HG02623 (cell line): ENCODE measurements at regions not wholly inside any gene's neighbourhood (a gene's known extent, or its start where the extent isn't known, plus 50 kb on each side); places are given as distances from the start of the nearest gene placed in this dataset.
"Not testable (repeated sequence)": the region's sequence is repeated elsewhere in the genome, so short reads cannot be mapped to it uniquely, and the experiment has no call there.

Experiments used
- ATAC-seq: cut with Tn5 transposase; IDR thresholded peaks from one replicate; pipeline ENCODE4 v1.9.1; 2021; ENCODE audit warnings: moderate library complexity; ENCODE audit not compliant: unreplicated experiment

GRCh38 chr7:115654384-115655214, 376.0 kb downstream of the TFEC start:
- no peak for ATAC-seq

DNA sequence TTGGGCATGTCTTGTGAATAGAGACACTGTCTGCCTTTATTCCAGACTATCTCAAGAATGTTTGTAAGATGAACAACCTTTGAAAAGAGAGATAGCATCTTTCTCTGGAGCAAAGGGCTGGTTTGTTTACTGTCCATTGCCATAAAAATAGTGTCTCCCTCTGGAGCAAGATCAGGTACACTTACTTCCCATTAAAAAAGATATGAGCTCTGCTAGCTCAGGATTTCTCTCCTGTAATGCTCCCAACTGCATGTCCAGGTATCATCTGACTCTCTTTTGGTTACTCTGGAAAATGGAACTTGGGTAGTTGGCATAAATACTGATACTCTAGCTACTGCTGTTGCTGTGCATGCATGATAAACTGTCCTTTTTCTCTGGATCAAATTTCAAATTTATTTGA, 381.1 kb downstream of the TFEC start:
- ATAC-seq: no peak

DNA sequence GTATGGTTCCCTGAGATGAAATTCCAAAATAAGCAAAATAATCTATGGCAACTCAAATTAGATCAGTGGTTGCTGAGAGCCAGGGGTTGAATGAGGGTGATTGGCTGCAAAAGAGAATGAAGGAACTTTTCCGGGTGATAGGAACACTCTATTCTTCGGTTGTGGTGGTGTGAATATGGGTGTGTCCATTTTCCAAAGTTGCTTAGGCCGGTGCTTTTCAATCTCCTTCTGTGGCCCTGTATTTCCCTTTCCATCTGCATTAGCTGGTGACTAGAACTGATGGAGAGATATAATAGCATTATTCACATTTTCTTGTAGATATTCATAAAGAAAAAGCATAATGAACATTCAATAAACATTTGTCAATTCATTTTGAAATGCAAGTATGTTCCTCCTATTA, 382.9 kb downstream of the TFEC start:
- ATAC-seq: no peak

DNA sequence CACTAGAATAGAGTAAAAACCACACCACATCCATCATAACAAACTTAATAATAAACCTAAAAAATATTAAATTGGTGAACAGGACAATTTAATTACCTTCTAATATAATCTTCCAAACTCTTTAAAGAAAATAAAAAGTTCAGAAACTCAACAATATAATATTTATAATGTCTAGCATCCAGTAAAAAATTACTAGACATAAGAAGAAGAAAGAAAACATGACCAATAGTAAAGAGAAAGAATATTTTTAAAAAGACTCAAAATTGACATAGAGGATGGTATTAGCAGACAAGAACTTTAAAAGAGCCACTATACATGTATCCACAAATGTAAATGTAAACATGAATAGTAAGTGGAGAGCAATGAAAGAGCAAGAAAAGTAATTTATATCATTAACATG, 388.4 kb downstream of the TFEC start:
- ATAC-seq: no peak

- no peak for ATAC-seq
Measured at GRCh38 chr7:115638853-115639252, 391.7 kb downstream of the TFEC start.

GRCh38 chr7:115637128-115637527, 393.4 kb downstream of the TFEC start:
- ATAC-seq: no peak

DNA sequence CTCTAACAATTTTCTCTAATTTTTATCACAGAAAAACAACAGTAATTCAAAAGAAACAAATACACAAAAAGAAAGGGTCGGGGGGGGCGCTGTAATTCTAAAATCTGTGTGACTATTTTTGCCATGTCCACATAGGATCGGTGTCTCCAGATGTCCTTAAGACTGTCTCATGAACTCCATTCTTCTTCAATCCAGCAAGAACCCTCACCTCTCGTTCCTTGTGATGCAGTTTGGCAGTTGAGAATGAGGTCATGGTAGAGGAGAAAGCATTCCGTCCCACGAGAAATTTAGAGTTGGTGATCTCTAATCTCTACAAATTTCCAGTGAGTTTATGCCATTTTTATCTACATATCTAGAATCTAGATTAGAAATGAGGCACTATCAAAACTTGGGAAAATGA, 394.7 kb downstream of the TFEC start:
- ATAC-seq: no peak

GRCh38 chr7:115635376-115635775, 395.2 kb downstream of the TFEC start:
- ATAC-seq: no peak

- no peak for ATAC-seq
Measured at GRCh38 chr7:115634633-115635032, 395.9 kb downstream of the TFEC start.

GRCh38 chr7:115632636-115633035, 397.9 kb downstream of the TFEC start:
- no peak for ATAC-seq

DNA sequence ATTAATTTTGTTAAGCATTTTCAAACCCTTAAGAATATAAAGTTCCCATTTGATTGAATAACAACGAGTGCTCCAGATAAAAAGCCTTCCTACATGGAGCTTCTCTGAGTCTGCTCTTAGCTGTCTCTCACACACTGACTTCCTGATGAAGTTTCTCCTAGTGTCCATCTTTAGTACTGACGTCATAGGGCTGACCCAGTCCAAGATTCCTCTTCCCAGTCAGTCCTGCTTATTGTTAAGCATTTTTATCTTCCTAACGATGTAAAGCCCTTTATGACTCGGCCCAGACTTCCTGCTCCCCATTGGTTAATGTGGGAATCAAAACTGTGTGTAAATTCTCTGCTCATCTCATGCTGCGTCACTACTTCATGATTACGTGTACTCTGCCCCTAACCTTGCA, 398.8 kb downstream of the TFEC start:
- ATAC-seq: no peak

GRCh38 chr7:115630049-115630448, 400.5 kb downstream of the TFEC start:
- no peak for ATAC-seq

DNA sequence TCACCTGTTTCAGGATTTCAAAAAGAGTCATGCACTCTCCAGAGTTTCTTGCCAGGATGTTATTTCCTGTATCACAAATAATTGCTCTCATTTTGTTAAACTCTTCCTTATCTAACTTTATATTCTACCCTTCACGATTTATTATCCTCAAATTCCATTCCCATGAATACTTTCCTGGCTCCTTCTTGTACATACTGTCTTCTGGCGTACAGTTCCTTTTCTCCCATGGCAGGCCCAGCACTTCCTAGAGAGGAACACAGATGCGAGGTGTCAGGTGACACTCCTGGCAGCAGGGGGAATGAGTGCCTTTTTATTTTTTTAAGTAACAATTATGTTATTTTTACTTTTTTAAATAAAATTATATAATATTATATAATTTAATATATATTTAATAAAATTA, 411.9 kb downstream of the TFEC start:
- ATAC-seq: no peak

DNA sequence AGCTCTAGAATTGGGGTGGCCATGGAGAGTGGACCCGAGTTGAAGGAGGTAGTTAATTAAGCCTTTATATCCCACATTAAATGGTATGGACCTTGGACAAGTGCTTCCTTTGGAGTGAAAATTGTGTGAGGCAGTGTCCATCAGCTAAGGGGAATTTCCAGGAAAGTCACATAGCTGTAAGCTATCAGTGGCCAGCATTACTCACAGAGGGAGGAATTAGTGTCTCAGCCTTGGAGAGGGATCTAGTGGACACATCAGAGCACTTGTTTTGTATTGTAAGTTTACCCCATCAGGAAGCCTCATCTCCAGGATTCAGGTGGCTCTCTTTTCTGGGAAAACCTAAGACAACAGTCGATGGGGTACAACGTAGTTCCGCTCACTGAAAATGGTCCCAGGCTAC, 416.7 kb downstream of the TFEC start:
- no peak for ATAC-seq

- no peak for ATAC-seq
Measured at GRCh38 chr7:115603416-115603815, 427.1 kb downstream of the TFEC start.

GRCh38 chr7:115600207-115600606, 430.4 kb downstream of the TFEC start:
- no peak for ATAC-seq

- not testable (repeated sequence) for ATAC-seq
Measured at GRCh38 chr7:115599184-115599583, 431.4 kb downstream of the TFEC start.

- not testable (repeated sequence) for ATAC-seq
Measured at GRCh38 chr7:115597220-115597619, 433.3 kb downstream of the TFEC start.

DNA sequence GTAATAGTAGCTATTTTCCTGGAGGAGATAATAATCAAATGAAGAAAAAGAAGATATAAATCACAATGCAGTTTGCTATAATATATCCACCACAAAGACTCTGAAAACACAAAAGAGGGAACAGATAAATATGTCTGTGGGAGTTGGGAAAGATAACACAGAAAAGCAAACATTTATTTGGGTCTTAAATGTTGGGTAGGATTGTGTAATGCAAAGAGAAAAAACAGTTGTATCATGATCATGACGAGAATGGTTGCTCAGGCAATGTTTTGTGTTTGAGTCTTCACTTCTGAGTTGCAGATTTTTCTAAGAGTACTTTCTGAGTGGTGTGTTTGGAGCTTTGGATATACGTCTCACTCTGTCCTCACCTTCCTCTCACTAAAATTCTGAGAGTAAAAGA, 437.5 kb downstream of the TFEC start:
- ATAC-seq: no peak

DNA sequence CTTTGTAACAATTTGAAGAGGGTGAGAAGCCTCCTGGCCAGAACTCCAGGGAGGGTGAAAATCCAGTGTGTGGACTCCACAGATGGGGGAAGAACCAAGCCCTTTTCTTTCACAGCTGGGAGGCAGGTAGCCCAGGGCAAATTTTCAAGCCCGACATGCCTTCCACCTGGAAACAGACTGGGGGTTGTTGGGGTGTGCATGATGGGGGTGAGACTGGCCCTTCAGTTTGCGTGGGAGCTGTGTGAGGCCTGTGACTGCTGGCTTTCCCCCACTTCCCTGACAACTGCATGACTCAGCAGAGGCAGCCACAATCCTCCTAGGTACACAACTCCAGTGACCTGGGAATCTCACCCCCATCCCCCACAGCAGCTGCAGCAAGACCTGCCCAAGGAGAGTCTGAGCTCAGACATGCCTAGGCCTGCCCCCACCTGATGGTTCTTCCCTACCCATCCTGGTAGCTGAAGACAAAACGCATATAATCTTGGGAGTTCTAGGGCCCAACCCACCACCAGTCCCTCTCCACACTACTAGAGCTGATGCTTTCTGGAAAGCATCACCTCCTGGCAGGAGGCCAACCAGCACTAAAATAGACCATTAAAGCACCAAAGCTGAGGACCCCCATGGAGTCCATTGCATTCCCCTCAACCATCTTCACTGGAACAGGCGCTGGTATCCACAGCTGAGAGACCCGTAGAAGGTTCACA, 445.4 kb downstream of the TFEC start:
- no peak for ATAC-seq

DNA sequence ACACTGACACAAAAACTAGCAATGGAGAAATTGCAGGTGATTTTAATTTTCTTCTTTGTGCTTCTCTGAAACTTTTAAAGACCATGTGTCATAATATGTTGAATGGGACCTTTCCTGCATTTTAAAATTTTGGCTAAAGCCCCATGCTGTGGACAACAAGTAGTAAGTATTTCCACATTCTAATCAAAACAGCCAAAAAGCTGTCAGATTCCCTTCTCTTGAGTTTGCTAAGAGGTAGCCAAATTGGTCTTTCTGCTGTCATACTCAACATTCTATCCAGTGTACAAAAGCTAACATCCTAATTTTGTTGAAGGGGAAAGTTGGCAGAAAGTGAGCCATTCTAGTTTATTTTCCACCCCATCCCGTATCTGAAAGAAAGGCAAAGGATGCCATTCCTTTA, 447.6 kb downstream of the TFEC start:
- ATAC-seq: no peak

DNA sequence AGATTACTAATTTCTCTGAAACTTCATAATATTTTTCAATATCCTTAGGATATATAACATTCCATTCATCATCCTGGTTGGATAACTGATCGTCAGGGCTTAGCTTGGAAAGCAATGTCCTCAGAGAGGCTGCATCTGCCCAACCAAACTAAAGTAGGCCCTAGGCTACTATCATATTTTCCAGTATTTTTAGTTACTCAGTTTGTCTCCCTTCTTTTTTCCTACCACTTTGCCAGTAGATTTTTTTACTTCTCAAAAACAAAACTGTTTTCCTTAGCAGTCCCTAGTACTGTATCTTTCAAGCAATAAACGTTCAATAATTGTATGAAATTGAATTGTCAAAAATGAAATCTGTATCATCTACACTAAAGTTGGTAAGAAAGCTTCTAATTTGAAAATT, 452.0 kb downstream of the TFEC start:
- no peak for ATAC-seq
